Neuronal stem cell (in vitro differentiated cells): ENCODE measurements at regions not wholly inside any gene's neighbourhood (a gene's known extent, or its start where the extent isn't known, plus 50 kb on each side); places are given as distances from the start of the nearest gene placed in this dataset.

Source experiments
- DNase-seq: peaks from one replicate; pipeline ENCODE4 v3.0.0-alpha.2; 2013; ENCODE audit warnings: low spot score
- H2AFZ ChIP-seq: one replicate; pipeline ENCODE4 v1.6.1; 2013; ENCODE audit warnings: mild to moderate bottlenecking, low read length, inconsistent platforms
- H2AK5ac ChIP-seq: 2 replicates; pipeline ENCODE4 v1.6.1; 2013; ENCODE audit warnings: low read depth, mild to moderate bottlenecking, inconsistent platforms, low read length, moderate library complexity, mixed read lengths
- H2BK120ac ChIP-seq: 2 replicates; pipeline ENCODE4 v1.6.1; 2013; ENCODE audit warnings: low read depth, mild to moderate bottlenecking, inconsistent platforms, low read length, moderate library complexity, mixed read lengths
- H2BK12ac ChIP-seq: one replicate; pipeline ENCODE4 v1.6.1; 2013; ENCODE audit warnings: low read length, inconsistent platforms
- H2BK15ac ChIP-seq: 2 replicates; pipeline ENCODE4 v1.6.1; 2013; ENCODE audit warnings: mild to moderate bottlenecking, low read length, inconsistent platforms, mixed read lengths
- H2BK5ac ChIP-seq: one replicate; pipeline ENCODE4 v1.6.1; 2013; ENCODE audit warnings: inconsistent platforms, mild to moderate bottlenecking, low read length, moderate library complexity
- H3K14ac ChIP-seq: one replicate; pipeline ENCODE4 v1.6.1; 2013; ENCODE audit warnings: low read length, inconsistent platforms
- H3K18ac ChIP-seq: 2 replicates; pipeline ENCODE4 v1.6.1; 2013; ENCODE audit warnings: low read length, inconsistent platforms
- H3K23ac ChIP-seq: 2 replicates; pipeline ENCODE4 v1.6.1; 2013; ENCODE audit warnings: low read depth, mild to moderate bottlenecking, mixed read lengths, low read length, inconsistent platforms; ENCODE audit not compliant: poor library complexity
- H3K27ac ChIP-seq: replicated peaks from 3 replicates; pipeline ENCODE4 v1.5.1; 2013; ENCODE audit warnings: low read length, inconsistent platforms
- H3K27me3 ChIP-seq, 3 experiments: 2 replicates each; pipeline ENCODE4 v1.6.1; 2013; ENCODE audit warnings: low read length in 3 of 3, mild to moderate bottlenecking in 2 of 3, inconsistent platforms in 1 of 3, low read depth in 1 of 3, mixed read lengths in 1 of 3, moderate library complexity in 1 of 3; ENCODE audit not compliant: control insufficient read depth in 3 of 3, insufficient read depth in 3 of 3
- H3K36me3 ChIP-seq, 2 donors: replicated peaks in 1 of 2; 2 replicates each; pipeline ENCODE4 v1.6.1; 2013; ENCODE audit warnings: low read length in 2 of 2; ENCODE audit not compliant: control insufficient read depth in 2 of 2, insufficient read depth in 2 of 2
- H3K4ac ChIP-seq: 2 replicates; pipeline ENCODE4 v1.6.1; 2013; ENCODE audit warnings: inconsistent platforms, mild to moderate bottlenecking, low read length, moderate library complexity
- H3K4me1 ChIP-seq, 2 donors: 1 replicate in 1 of 2; 2 replicates in 1 of 2; pipeline ENCODE4 v1.6.1; 2013; ENCODE audit warnings: low read length in 2 of 2, low read depth in 1 of 2; ENCODE audit not compliant: control insufficient read depth in 2 of 2, insufficient read depth in 1 of 2
- H3K4me2 ChIP-seq: one replicate; pipeline ENCODE4 v1.6.1; 2013; ENCODE audit warnings: mild to moderate bottlenecking, low read length, inconsistent platforms; ENCODE audit not compliant: insufficient read depth, poor library complexity, severe bottlenecking
- H3K4me3 ChIP-seq, 2 donors: 2 replicates each; pipeline ENCODE4 v1.5.1; 2013; ENCODE audit warnings: low read length in 2 of 2, mild to moderate bottlenecking in 2 of 2, inconsistent platforms in 1 of 2, moderate library complexity in 1 of 2
- H3K79me1 ChIP-seq: one replicate; pipeline ENCODE4 v1.6.1; 2013; ENCODE audit warnings: low read depth, mild to moderate bottlenecking, inconsistent platforms, low read length, moderate library complexity
- H3K9ac ChIP-seq: one replicate; pipeline ENCODE4 v1.6.1; 2013; ENCODE audit warnings: mild to moderate bottlenecking, low read depth, low read length, inconsistent platforms; ENCODE audit not compliant: poor library complexity
- H3K9me3 ChIP-seq, 2 donors: replicated peaks in 1 of 2; 2 replicates each; pipeline versions ENCODE3 to v1.6.1; 2013; ENCODE audit warnings: low read length in 2 of 2, mild to moderate bottlenecking in 2 of 2, inconsistent platforms in 1 of 2, low read depth in 1 of 2, mixed read lengths in 1 of 2, moderate library complexity in 1 of 2; ENCODE audit not compliant: control insufficient read depth in 2 of 2, insufficient read depth in 1 of 2
- H4K8ac ChIP-seq: one replicate; pipeline ENCODE4 v1.6.1; 2013; ENCODE audit warnings: low read depth, mild to moderate bottlenecking, inconsistent platforms, low read length, moderate library complexity
- H4K91ac ChIP-seq: one replicate; pipeline ENCODE4 v1.6.1; 2013; ENCODE audit warnings: low read length, low read depth, mild to moderate bottlenecking, inconsistent platforms; ENCODE audit not compliant: poor library complexity
- WGBS, 2 donors: extraction: QIAGEN DNeasy Blood & Tissue Kit; methylation state at CpG; one replicate each; pipeline ENCODE4 v1.1.7; 2013; ENCODE audit warnings: missing lambda C conversion rate in 2 of 2, mixed read lengths in 1 of 2; ENCODE audit not compliant: insufficient read length in 2 of 2, insufficient replicate concordance in 1 of 2; ENCODE audit errors: extremely low coverage in 2 of 2; 5-methylcytosine and 5-hydroxymethylcytosine counted together

DNA sequence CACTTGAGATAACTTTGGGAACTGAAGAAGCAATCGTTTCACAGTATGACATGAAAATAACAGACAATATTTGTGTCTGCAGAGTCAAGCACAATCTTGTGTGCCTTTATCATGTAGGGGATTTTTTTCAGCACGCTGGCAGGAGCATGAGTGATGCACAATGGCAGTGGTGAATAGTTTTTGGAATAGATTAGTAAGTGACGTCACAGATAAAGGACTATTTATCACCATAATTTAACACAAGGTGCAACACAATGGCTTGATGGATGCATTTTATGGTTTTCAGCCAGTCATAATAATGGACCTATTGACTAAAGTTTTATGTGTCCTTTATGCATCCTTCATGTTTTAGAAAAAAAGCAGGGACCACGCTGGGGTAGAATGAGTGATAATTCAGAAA, 559.8 kb upstream of the FANCL start:
- no peaks in the 10 kb centered on the region for H3K36me3 ChIP-seq
- no peaks in the 10 kb centered on the region for H3K9me3 ChIP-seq
- H4K91ac ChIP-seq = no peak overlapping the region
- no peak overlapping the region for H2BK5ac ChIP-seq
- H2AK5ac ChIP-seq = no peak overlapping the region
- H3K14ac ChIP-seq = no peak overlapping the region
- no peak overlapping the region for H3K27ac ChIP-seq
- no peak overlapping the region for H3K4me2 ChIP-seq
- no peak overlapping the region for H2BK15ac ChIP-seq
- H3K4me1 ChIP-seq = no peaks in the 10 kb centered on the region
- H3K4me3 ChIP-seq = no peak overlapping the region
- no peaks in the 10 kb centered on the region for H3K27me3 ChIP-seq
- H3K18ac ChIP-seq = no peak overlapping the region
- H2BK12ac ChIP-seq = no peak overlapping the region
- DNase-seq = no peak
- no peak overlapping the region for H3K9ac ChIP-seq
- no peak overlapping the region for H4K8ac ChIP-seq
- H2BK120ac ChIP-seq = no peak overlapping the region
- H3K23ac ChIP-seq = no peak overlapping the region
- H3K79me1 ChIP-seq = no peaks in the 10 kb centered on the region
- WGBS, 2 donors = no CpG with 5 or more reads among the region's 4 CpGs
- H2AFZ ChIP-seq = no peak overlapping the region
- no peak overlapping the region for H3K4ac ChIP-seq

DNA sequence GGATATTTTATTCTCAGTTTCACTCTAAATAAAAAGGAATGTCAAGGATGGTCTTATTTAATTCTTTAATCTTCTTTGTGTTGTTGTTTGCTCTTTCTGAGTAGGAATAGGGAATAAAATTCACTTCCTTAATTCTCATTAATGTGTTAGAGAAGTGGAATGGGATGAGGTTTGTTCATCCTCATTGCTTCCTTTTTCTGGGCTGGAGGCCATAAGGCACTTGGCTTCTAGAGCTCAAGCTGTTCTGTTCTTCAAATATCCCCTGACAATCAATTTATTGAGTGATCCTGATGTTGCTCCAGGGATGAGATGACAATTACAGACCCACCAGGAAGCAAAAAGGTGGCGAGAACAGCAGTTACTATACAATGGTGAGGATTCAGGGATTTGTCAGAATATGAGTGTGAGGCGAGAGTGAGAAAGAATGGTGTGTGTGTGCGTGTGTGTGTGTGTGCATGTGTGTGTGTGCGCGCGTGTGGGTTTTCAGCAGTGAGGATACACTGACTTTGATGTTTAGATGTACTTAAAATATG, 557.6 kb upstream of the FANCL start:
- Histone ChIP-seq H2AFZ (no peak overlapping the region), H2BK12ac (no peak overlapping the region), H4K91ac (no peak overlapping the region), H3K36me3 (no peaks in the 10 kb centered on the region), H2BK120ac (no peak overlapping the region), H3K79me1 (no peaks in the 10 kb centered on the region), H2AK5ac (no peak overlapping the region), H3K9me3 (no peaks in the 10 kb centered on the region), H3K4me1 (no peaks in the 10 kb centered on the region), H3K9ac (no peak overlapping the region), H3K18ac (no peak overlapping the region), H3K14ac (no peak overlapping the region), H3K27ac (no peak overlapping the region), H3K4me2 (no peak overlapping the region), H2BK5ac (no peak overlapping the region), H3K4ac (no peak overlapping the region), H3K23ac (no peak overlapping the region), H4K8ac (no peak overlapping the region), H3K4me3 (no peak overlapping the region), H3K27me3 (no peaks in the 10 kb centered on the region), H2BK15ac (no peak overlapping the region)
- no CpG with 5 or more reads among the region's 6 CpGs for WGBS, 2 donors
- DNase-seq = no peak

DNA sequence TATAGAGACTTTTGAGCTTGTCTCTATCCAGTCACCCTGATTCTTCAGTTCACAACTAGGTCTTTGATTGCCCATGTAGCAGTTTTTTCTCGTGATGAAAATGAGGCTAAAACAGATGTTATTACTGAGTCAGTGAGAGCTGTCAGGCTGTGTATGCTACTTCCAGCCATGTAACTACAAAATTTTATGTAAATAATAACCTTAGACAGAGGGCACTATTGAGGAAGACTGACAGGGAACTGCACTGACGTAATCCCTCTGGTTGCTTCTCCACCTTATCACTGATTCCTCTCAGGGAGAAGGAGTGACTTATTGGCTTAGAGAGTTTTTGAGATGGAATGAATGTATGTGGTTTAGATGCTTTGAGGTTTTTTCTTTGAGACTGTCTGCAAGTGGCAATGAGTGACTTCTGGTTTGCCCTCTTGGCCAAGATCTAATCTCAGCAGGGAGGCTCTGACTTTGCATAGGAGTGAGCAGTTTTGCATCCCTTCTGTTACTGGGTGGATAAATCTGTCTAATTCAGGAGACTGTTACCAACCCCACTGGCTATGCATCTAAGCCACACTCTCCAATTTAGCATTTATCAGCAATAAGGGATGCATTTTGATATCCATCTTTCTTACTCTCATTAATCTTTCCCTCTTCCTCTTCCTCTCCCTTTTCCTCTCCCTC, 555.2 kb upstream of the FANCL start:
- H4K91ac ChIP-seq = no peak overlapping the region
- H2BK12ac ChIP-seq = no peak overlapping the region
- no peak overlapping the region for H3K4ac ChIP-seq
- H3K18ac ChIP-seq = no peak overlapping the region
- H3K9me3 ChIP-seq = no peaks in the 10 kb centered on the region
- H2BK15ac ChIP-seq = no peak overlapping the region
- H3K27ac ChIP-seq = no peak overlapping the region
- H3K4me2 ChIP-seq = no peak overlapping the region
- WGBS, 2 donors = no CpG with 5 or more reads among the region's 2 CpGs
- no peak overlapping the region for H3K9ac ChIP-seq
- no peak overlapping the region for H2AFZ ChIP-seq
- no peak overlapping the region for H3K4me3 ChIP-seq
- no peaks in the 10 kb centered on the region for H3K4me1 ChIP-seq
- DNase-seq = no peak
- H3K23ac ChIP-seq = no peak overlapping the region
- H3K27me3 ChIP-seq = no peaks in the 10 kb centered on the region
- no peak overlapping the region for H2BK5ac ChIP-seq
- no peak overlapping the region for H2AK5ac ChIP-seq
- no peak overlapping the region for H3K14ac ChIP-seq
- no peak overlapping the region for H4K8ac ChIP-seq
- no peaks in the 10 kb centered on the region for H3K79me1 ChIP-seq
- H3K36me3 ChIP-seq = no peaks in the 10 kb centered on the region
- no peak overlapping the region for H2BK120ac ChIP-seq

DNA sequence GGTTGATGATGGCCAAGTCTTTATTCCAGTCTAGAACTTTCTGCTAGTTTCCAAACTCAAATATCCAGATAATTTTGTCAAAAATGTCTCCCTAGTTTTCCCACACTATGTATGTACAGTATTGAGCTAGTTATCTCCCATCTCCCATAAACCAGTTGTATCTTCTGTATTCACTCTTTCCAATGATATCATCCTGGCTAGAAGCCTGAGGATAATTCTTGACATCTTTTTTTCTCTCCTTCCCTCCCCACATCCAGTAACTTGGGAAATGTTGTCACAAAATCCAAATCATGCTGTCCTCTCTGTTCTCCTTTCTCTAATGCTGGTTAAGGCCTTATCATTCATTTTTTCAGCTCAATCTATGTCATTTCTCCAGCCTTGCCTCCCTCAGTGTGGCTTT, 553.8 kb upstream of the FANCL start:
- Histone ChIP-seq H3K79me1 (no peaks in the 10 kb centered on the region), H2BK120ac (no peak overlapping the region), H2AFZ (no peak overlapping the region)

More for the DNA sequence above, 553.8 kb upstream of the FANCL start:
- Histone ChIP-seq H3K23ac (no peak overlapping the region), H4K91ac (no peak overlapping the region), H2BK15ac (no peak overlapping the region), H3K9ac (no peak overlapping the region), H2BK5ac (no peak overlapping the region), H2AK5ac (no peak overlapping the region), H3K4me1 (no peaks in the 10 kb centered on the region), H3K4me2 (no peak overlapping the region), H4K8ac (no peak overlapping the region), H3K4me3 (no peak overlapping the region), H3K14ac (no peak overlapping the region), H3K4ac (no peak overlapping the region), H3K9me3 (no peaks in the 10 kb centered on the region), H3K27ac (no peak overlapping the region), H3K36me3 (no peaks in the 10 kb centered on the region), H2BK12ac (no peak overlapping the region), H3K18ac (no peak overlapping the region), H3K27me3 (no peaks in the 10 kb centered on the region)
- DNase-seq = no peak
